Fibroblast of lung (primary cell): ENCODE measurements at regions not wholly inside any gene's neighbourhood (a gene's known extent, or its start where the extent isn't known, plus 50 kb on each side); places are given as distances from the start of the nearest gene placed in this dataset.
A peak's percentile ranks its signal among the peaks of the same experiment; 100 is the strongest.

ENCODE experiments used
- DNase-seq, 2 donors: peaks; one replicate each; pipeline versions ENCODE4 v3.0.0 to v3.0.0-alpha.2; 2010; ENCODE audit warnings: low read depth in 2 of 2
- H2AFZ ChIP-seq: 2 replicates; pipeline ENCODE4 v1.5.1; 2012; ENCODE audit warnings: low read length, control low read depth, inconsistent platforms
- H3K27ac ChIP-seq: 2 replicates; pipeline ENCODE4 v1.5.1; 2011; ENCODE audit warnings: low read length, control low read depth; ENCODE audit not compliant: insufficient read depth
- H3K27me3 ChIP-seq: 2 replicates; pipeline ENCODE4 v1.5.1; 2011; ENCODE audit warnings: mild to moderate bottlenecking, low read length; ENCODE audit not compliant: control insufficient read depth, insufficient read depth
- H3K36me3 ChIP-seq: 2 replicates; pipeline ENCODE4 v1.5.1; 2011; ENCODE audit warnings: low read length; ENCODE audit not compliant: control insufficient read depth, insufficient read depth
- H3K4me1 ChIP-seq: 2 replicates; pipeline ENCODE4 v1.5.1; 2011; ENCODE audit warnings: low read length; ENCODE audit not compliant: control insufficient read depth, insufficient read depth; ENCODE audit errors: extremely low read depth
- H3K4me2 ChIP-seq: 2 replicates; pipeline ENCODE4 v1.5.1; 2011; ENCODE audit warnings: low read length, control low read depth; ENCODE audit not compliant: insufficient read depth; ENCODE audit errors: extremely low read depth
- H3K4me3 ChIP-seq, 4 experiments: fragments of 200-600 bp in 1 of 4; sonication (generic) in 1 of 4; replicated peaks in 1 of 4; 2 replicates each; pipeline ENCODE4 v1.5.1; 2011 to 2016; ENCODE audit warnings: low read length in 4 of 4, low read depth in 3 of 4, mild to moderate bottlenecking in 3 of 4, control low read depth in 2 of 4, inconsistent platforms in 1 of 4, mixed read lengths in 1 of 4; ENCODE audit not compliant: insufficient read depth in 1 of 4; ENCODE audit errors: control extremely low read depth in 1 of 4
- H3K79me2 ChIP-seq: 2 replicates; pipeline ENCODE4 v1.5.1; 2012; ENCODE audit warnings: mild to moderate bottlenecking, low read length, inconsistent platforms; ENCODE audit not compliant: control insufficient read depth, insufficient read depth
- H3K9ac ChIP-seq: 2 replicates; pipeline ENCODE4 v1.5.1; 2011; ENCODE audit warnings: mild to moderate bottlenecking, low read length, control low read depth; ENCODE audit not compliant: insufficient read depth
- H3K9me3 ChIP-seq: 2 replicates; pipeline ENCODE4 v1.5.1; 2012; ENCODE audit warnings: low read depth, low read length; ENCODE audit not compliant: control insufficient read depth, insufficient read depth
- H4K20me1 ChIP-seq: 2 replicates; pipeline ENCODE4 v1.5.1; 2011; ENCODE audit warnings: low read length; ENCODE audit not compliant: control insufficient read depth, insufficient read depth; ENCODE audit errors: extremely low read depth
- EZH2 ChIP-seq: IDR thresholded peaks from 2 replicates; pipeline ENCODE4 v1.5.1; 2012; ENCODE audit warnings: low read length, control low read depth, mild to moderate bottlenecking; ENCODE audit errors: missing control alignments
- TF ChIP-seq, protein P1 (sequence below), 2 donors: IDR thresholded peaks in 1 of 2; conservative IDR thresholded peaks in 1 of 2; 1 replicate in 1 of 2; 2 replicates in 1 of 2; pipeline ENCODE4 v1.5.1; 2011 to 2012; ENCODE audit warnings: low read length in 2 of 2, control low read depth in 1 of 2, inconsistent platforms in 1 of 2, low read depth in 1 of 2, mild to moderate bottlenecking in 1 of 2

DNA sequence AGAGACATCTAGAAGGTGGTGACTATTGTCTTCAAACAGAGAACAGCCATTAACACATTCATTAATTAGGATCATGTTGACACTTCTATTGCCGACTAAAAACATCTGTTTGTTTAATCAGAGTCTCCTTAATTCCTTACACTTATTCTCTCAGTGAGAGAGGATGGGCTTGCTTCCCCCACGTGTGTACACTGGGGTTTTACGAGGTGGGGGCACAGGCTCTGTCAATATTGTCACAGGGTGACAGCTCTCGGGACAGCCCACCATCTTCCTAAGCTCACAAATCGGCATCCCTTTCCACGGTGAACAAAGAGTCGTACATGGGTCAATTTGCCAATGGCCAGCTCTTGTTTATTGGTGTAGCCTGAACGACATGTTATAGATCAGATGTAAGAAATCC is 413.2 kb downstream of the MIAT start:
- no peak overlapping the region for H3K4me3 ChIP-seq
- TF ChIP-seq EZH2 = no peak
- TF ChIP-seq, protein P1, sequence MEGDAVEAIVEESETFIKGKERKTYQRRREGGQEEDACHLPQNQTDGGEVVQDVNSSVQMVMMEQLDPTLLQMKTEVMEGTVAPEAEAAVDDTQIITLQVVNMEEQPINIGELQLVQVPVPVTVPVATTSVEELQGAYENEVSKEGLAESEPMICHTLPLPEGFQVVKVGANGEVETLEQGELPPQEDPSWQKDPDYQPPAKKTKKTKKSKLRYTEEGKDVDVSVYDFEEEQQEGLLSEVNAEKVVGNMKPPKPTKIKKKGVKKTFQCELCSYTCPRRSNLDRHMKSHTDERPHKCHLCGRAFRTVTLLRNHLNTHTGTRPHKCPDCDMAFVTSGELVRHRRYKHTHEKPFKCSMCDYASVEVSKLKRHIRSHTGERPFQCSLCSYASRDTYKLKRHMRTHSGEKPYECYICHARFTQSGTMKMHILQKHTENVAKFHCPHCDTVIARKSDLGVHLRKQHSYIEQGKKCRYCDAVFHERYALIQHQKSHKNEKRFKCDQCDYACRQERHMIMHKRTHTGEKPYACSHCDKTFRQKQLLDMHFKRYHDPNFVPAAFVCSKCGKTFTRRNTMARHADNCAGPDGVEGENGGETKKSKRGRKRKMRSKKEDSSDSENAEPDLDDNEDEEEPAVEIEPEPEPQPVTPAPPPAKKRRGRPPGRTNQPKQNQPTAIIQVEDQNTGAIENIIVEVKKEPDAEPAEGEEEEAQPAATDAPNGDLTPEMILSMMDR (conservative IDR thresholded peaks at IDR 0.05 in 1 of 2, IDR thresholded peaks at IDR 0.05 in 1 of 2; ENCODE audit: low read depth in 1 of 2, low read length in 2 of 2) = no peak
- H3K79me2 ChIP-seq = no peaks in the 10 kb centered on the region
- no peaks in the 10 kb centered on the region for H4K20me1 ChIP-seq
- peaks cover 5% of the 10 kb centered on the region for H3K27me3 ChIP-seq
- H2AFZ ChIP-seq = no peak overlapping the region
- no peak for DNase-seq
- H3K9me3 ChIP-seq = no peaks in the 10 kb centered on the region
- H3K9ac ChIP-seq = no peak overlapping the region
- no peaks in the 10 kb centered on the region for H3K4me1 ChIP-seq
- H3K36me3 ChIP-seq = no peaks in the 10 kb centered on the region
- H3K27ac ChIP-seq = no peak overlapping the region
- no peak overlapping the region for H3K4me2 ChIP-seq

DNA sequence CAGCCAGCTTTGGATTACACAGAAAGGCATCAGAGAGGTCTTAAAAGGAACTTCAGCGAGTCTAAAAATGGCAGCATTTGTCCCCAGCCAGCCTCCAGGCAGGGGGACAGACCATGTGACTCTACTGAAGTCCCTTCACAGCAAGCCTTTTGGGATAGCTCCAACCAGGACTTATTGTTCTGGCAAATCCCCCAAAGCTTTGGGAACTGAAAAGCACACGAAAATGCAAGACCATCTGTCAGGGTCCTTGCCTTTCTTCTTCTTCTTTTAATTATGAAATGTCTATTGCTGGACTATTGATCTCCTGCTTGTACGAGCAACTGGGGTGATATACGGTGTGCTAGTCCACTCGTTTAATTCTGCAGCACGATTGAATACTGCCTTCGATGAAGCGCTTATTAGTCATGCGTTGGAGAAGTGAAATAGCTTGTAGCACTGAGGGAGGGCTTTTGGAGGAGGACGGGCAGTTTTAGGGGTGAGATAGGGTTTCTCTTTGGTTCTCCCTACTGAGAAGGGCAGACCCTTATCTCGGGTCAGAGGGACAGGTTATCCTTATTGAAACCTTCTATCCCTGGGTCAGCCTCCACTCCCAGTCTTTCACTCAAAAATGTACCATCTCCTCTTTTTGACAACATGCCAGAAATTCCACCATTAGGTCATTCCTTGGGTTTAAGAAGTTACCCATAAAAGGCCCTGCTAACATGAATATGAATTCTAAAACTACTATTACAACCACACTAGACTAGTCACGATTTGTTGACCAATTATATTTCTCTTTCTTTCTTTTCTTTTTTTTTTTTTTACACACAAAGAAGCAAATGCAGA is 416.4 kb downstream of the MIAT start:
- TF ChIP-seq, protein P1 (conservative IDR thresholded peaks at IDR 0.05 in 1 of 2, IDR thresholded peaks at IDR 0.05 in 1 of 2; ENCODE audit: low read depth in 1 of 2, low read length in 2 of 2) = no peak
- TF ChIP-seq EZH2 = no peak
- Histone ChIP-seq H3K4me1 (no peaks in the 10 kb centered on the region), H3K27ac (no peak overlapping the region), H3K4me2 (no peak overlapping the region), H3K27me3 (peaks cover 8% of the 10 kb centered on the region), H3K79me2 (no peaks in the 10 kb centered on the region), H3K9me3 (no peaks in the 10 kb centered on the region), H3K36me3 (no peaks in the 10 kb centered on the region), H2AFZ (no peak overlapping the region), H4K20me1 (no peaks in the 10 kb centered on the region), H3K9ac (no peak overlapping the region), H3K4me3 (no peak overlapping the region)
- peak in 1 of 2 donors; percentile 56 for DNase-seq

DNA sequence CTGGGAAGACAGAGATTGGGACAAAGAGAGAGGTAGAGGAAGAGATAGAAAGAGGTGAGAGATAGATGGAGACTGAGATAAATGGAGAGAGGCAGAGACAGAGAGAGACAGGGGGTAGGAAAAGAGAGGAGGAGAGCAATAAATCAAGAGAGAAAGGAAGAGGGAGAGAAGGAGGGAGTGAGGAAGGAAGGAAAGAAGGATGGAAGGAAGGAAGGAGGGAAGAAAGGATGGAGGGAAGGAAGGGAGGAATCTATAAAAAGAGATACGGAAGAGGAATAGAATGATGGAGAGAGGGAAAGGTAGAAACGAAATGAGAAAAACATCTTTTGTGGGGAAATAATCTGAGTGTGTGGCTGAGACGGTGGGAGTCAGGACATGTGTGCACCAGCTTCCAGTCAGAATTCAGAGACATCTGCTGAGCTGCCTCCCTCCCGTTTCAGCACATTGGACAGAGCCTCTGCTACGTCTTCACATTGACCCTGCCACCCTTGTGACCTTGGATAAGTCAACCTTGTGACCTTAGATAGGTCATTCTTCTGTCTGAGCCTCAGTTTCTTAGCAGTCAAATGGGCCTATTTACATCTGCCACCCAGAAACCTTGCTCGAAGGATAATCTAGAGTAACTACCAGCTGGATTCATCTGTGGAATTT is 417.8 kb downstream of the MIAT start:
- Histone ChIP-seq H3K4me3 (no peak overlapping the region), H3K79me2 (no peaks in the 10 kb centered on the region), H4K20me1 (no peaks in the 10 kb centered on the region), H3K9me3 (no peaks in the 10 kb centered on the region), H3K4me2 (no peak overlapping the region), H3K27me3 (peaks cover 8% of the 10 kb centered on the region), H3K27ac (no peak overlapping the region), H2AFZ (no peak overlapping the region), H3K9ac (no peak overlapping the region), H3K4me1 (no peaks in the 10 kb centered on the region), H3K36me3 (no peaks in the 10 kb centered on the region)
- TF ChIP-seq, protein P1 (conservative IDR thresholded peaks at IDR 0.05 in 1 of 2, IDR thresholded peaks at IDR 0.05 in 1 of 2; ENCODE audit: low read depth in 1 of 2, low read length in 2 of 2) = no peak
- no peak for TF ChIP-seq EZH2
- DNase-seq = no peak
